ENCODE measurements at regions not wholly inside any gene's neighbourhood (a gene's known extent, or its start where the extent isn't known, plus 50 kb on each side); places are given as distances from the start of the nearest gene placed in this dataset.
A peak's percentile ranks its signal among the peaks of the same experiment; 100 is the strongest.
"Not testable (repeated sequence)": the region's sequence is repeated elsewhere in the genome, so short reads cannot be mapped to it uniquely, and the experiment has no call there.

DNA sequence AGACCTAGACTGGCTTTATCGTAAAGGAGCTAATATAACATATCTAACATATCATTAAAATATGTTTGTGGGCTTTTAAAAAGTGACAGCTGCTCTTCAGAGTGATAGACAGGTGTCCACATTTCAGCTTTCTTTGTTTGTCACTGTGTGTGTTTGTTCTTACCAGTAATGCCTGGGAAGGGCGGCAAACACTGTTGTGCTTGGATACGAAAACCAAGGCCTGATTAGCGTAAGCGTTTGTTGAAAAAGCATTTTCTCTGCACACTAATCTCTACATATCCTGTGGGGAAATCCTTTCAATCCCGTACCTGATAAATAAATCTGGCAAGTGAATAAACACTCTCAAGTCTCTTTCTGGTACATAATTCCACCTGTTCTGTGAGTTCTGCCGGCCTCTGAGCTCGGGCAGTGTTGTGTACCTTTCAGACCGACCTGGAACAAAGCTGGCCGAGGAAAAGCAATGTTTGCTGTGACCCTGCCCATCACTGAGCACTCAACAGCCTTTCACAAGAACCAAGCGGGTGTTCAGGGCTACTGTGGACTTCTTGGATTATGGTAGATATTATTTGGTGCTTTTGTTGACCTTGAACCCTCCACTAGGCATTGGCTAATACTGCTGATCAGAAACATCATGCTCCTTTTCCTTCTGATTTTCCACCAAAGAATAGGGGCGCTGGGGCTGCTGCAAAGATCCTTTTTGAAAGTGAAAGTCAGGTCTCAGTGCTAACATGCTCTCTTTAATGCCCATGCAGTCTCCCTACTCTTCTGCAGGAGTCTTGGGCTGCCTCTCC lies 100.4 kb downstream of the CD83 start:
- no peak for DNase-seq (ENCODE audit: low read depth)

- DNase-seq (ENCODE audit: low read depth), result no peak
These were observed 100.9 kb downstream of the CD83 start for GRCh38 chr6:14218519-14218800.

GRCh38 chr6:14221564-14222279 lies 104.2 kb downstream of the CD83 start:
- DNase-seq (ENCODE audit: low read depth), result no peak

GRCh38 chr6:14222956-14223355 lies 105.4 kb downstream of the CD83 start:
- DNase-seq (ENCODE audit: low read depth), result no peak

DNA sequence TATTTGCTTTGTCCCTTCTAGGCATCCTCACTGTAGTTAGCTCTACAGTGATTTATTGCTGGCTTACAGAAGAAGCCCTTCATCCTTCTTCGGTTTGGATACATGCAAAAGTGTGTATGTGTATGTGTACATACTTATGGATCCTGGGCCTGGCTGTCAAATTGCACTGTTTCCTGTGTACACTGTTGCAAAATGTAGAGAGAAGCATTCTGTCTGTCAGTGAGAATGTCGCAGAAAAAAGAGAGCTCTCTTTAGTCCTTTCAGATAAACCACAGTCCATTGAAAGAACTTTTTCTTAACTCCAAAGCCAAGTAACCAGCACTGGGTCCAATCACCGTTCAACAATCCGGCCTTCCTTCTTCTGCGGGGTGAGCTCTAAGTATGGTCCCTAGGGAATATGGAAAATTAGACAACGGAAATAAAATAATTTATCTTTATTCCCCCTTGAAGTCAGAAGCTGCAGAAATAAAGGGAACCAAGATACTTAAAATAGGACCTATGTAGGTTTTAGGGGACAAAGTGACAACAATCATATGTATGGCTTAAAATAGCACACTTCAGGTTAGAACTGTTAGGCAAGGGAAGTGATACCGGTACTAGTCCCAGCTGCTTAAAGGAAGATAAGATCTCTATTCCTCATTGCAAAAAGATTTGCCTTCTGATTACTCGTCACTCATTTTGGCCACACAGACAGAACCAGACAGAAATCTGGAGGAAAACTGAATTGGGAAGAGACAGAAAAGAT lies 107.0 kb downstream of the CD83 start:
- no peak for DNase-seq (ENCODE audit: low read depth)

DNA sequence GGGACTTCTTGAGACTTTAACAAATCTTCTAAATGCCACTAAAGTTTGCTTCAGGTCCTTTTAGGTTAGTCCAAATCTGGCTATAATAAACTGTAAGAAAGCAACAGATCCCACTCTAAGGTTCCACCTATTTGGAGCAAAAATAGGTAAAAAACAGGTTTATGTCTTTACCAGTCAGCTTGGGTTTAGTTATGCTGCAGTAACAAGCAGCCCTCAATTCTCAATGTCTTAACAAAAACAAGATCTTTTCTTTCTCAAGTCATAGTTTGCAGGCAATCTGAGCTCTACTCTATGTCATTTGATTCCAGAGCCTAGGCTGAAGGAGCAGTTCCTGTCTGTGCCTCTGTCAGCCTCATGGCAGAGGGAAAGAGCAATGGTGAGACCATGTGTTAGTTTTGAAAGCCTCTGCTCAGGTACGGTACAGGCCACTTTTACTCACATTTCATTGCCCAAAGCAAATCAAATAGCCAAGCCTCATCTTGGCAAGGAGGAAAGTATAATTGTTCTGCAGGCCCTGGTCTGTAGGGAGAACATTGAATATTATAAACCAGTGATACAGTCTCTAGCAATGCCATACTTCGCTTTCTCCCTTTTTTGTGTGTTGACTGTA lies 108.6 kb downstream of the CD83 start:
- no peak for DNase-seq (ENCODE audit: low read depth)

- peak; percentile 35 for DNase-seq (ENCODE audit: low read depth)
These were observed 111.0 kb downstream of the CD83 start for GRCh38 chr6:14228571-14228970.

- DNase-seq (ENCODE audit: low read depth), result no peak
These were observed 113.5 kb downstream of the CD83 start for GRCh38 chr6:14231071-14231483.

DNA sequence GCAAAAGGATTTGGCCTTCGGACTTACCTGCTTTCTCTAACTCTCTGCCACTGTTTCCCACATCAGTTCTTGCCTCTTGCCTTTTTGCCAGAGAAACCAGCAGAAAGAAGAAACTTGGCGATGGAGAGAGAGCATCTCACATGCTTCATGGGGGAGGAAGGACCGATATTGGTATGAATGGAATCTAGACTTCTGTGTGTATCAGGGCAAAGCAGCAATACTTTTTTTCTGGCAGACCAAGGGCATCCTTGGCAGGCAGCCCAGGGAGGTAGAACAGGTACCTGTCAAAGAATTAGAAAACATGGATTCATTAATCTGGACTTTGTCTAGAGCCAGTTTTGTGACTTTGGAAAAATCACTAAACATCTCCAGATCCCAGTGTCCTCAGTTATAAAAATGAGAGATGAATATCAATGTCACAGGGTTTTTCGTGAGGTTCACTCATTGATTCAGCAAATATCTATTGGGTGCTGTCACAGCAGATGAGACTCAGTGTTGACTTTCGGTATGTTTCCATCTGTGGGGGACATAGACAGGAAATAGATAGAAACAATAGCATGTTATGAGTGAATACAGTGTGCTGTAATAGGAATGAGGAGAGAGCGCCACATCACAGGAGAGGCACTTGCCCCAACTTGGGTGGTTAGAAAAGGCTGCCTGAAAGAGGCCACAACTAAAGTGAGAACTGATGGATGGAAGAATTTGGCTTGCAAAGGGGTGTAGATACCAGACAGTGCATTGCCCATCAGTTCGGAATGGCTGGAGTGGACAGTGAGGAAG lies 114.1 kb downstream of the CD83 start:
- no peak for DNase-seq (ENCODE audit: low read depth)

- DNase-seq (ENCODE audit: low read depth), result no peak
These were observed 115.3 kb downstream of the CD83 start for GRCh38 chr6:14232889-14233288.

- no peak for DNase-seq (ENCODE audit: low read depth)
These were observed 118.2 kb downstream of the CD83 start for GRCh38 chr6:14235653-14236356.

- DNase-seq (ENCODE audit: low read depth), result no peak
These were observed 121.5 kb downstream of the CD83 start for GRCh38 chr6:14239097-14239496.

- DNase-seq (ENCODE audit: low read depth), result no peak
These were observed 123.0 kb downstream of the CD83 start for GRCh38 chr6:14240411-14241166.

GRCh38 chr6:14241255-14242070 lies 123.9 kb downstream of the CD83 start:
- DNase-seq (ENCODE audit: low read depth), result no peak

DNA sequence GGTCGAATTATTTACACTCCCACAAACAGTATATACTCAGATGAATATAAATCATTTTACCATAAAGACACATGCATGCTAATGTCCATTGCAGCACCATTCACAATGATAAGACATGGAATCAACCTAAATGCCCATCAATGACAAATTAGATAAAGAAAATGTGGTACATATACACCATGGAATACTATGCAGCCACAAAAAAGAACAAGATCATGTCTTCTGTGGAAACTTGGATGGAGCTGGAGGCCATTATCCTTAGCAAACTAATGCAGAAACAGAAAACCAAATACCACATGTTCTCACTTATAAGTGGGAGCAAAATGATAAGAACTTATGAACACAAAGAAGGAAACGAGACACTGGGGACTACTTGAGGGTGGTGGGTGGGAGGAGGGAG lies 125.3 kb downstream of the CD83 start:
- DNase-seq (ENCODE audit: low read depth), result not testable (repeated sequence)

DNA sequence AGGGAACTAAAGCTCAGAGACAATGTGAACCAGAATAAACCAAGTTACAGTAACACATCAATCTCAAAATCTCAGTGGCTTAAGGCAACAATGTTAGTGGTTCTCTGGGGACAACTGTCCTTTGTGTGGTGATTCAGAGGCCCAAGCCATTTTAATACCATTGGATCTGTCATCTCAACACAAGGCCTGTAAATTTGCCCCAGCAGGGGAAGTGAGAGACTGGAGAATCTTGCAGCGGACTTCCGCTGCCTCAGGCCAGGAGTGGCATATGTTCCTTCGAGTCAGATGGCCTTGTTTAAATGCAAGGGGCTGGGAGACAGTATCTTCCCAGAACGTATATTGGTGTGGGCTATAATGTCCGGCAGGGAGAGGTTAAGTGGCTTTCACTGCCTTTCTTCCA lies 126.0 kb downstream of the CD83 start:
- DNase-seq (ENCODE audit: low read depth), result no peak

- no peak for DNase-seq (ENCODE audit: low read depth)
These were observed 129.3 kb downstream of the CD83 start for GRCh38 chr6:14246876-14247275.

DNA sequence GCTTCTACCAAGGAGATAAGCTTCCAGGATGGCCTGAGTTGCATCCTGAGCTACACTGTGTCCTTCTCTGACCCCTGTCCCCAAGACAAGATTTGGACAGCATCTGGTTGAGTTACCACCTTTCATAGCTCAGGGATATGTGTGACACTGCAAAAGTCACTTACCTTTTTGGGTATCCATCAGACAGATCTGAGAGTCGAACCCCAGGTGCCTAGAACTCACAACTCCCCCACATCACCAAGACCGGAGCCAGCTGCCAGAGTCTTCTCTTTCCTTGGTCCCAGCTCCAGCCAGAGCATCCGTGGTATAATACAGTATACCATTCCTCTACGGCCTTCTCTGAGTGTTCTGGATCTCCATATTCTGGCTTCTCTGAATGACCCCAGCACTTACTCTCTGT lies 133.0 kb downstream of the CD83 start:
- no peak for DNase-seq (ENCODE audit: low read depth)

DNA sequence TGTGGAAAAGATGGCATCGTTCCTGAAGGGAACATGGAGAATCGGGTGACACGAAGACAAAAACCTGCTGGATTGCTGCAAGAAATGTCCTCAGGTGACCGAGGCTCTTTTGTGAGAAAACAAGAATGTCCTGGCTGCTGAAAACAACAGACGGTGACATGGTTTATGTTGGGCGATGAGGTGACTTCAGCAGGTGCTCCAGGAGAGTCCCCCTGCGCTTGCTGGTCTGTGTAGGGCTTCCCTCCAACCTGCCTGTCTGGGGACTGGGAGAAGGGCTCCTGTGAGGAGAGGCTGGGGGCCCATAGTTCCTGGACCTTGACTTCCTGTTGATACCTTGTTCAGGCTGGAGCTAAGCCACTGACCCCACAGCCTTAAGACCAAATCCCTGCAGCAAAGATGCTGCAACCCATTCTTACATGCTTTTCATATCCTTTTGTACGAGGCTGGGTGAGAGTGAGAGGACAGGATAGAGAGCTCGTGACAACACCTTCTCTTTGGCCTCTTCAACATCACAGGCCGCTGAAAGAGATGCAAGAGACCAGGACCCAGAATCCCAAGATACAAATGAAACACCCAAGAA lies 134.8 kb downstream of the CD83 start:
- no peak for DNase-seq (ENCODE audit: low read depth)

All from stimulated activated CD4-positive, alpha-beta T cell treated with anti-CD3 and anti-CD28 coated beads, Interleukin-2, amount 100 ng/mL, for 4 hours (primary cell).